ENCODE measurements at regions not wholly inside any gene's neighbourhood (a gene's known extent, or its start where the extent isn't known, plus 50 kb on each side); places are given as distances from the start of the nearest gene placed in this dataset.

DNA sequence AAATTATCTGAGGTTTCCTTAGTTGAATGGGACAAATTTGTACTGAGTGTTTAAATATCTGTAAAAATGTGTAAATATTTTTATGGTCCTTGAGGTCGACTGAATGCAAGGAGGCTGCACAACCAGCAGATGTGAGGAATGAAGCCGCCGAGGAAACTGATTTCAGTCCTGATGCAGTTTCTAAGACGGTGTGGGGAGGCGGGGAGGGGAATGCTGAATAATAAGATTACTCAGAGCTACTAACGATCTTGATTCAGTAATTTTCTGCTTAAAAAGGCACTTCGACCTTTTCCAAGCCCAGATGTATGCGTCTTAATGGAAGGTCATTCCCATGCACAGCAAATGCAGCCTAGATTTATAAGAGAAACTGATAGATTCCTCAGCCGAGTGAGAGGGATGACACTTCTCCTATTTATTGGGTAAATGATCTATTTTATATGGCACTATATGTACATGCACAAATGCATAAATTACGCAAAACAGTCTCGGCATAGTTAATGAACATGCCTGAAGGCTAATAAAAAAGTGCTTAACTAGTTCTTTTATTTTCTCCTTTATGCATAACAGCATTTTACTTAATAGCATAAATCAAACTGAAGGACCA is 167.6 kb upstream of the PITRM1 start:
- Histone ChIP-seq H3K4me3 (no peak overlapping the region), H3K27ac (no peak overlapping the region), H3K36me3 (no peaks in the 10 kb centered on the region), H3K27me3 (no peaks in the 10 kb centered on the region), H3K4me1 (no peaks in the 10 kb centered on the region), H3K9ac (ENCODE audit: low read depth in 2 of 2, low read length in 2 of 2) (no peak overlapping the region), H3K9me3 (no peaks in the 10 kb centered on the region)
- no peak for DNase-seq
- intact Hi-C loops (cut with DNase I), result no loop called here
- TF ChIP-seq, protein P1, sequence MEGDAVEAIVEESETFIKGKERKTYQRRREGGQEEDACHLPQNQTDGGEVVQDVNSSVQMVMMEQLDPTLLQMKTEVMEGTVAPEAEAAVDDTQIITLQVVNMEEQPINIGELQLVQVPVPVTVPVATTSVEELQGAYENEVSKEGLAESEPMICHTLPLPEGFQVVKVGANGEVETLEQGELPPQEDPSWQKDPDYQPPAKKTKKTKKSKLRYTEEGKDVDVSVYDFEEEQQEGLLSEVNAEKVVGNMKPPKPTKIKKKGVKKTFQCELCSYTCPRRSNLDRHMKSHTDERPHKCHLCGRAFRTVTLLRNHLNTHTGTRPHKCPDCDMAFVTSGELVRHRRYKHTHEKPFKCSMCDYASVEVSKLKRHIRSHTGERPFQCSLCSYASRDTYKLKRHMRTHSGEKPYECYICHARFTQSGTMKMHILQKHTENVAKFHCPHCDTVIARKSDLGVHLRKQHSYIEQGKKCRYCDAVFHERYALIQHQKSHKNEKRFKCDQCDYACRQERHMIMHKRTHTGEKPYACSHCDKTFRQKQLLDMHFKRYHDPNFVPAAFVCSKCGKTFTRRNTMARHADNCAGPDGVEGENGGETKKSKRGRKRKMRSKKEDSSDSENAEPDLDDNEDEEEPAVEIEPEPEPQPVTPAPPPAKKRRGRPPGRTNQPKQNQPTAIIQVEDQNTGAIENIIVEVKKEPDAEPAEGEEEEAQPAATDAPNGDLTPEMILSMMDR (IDR thresholded peaks at IDR 0.05), result no peak

DNA sequence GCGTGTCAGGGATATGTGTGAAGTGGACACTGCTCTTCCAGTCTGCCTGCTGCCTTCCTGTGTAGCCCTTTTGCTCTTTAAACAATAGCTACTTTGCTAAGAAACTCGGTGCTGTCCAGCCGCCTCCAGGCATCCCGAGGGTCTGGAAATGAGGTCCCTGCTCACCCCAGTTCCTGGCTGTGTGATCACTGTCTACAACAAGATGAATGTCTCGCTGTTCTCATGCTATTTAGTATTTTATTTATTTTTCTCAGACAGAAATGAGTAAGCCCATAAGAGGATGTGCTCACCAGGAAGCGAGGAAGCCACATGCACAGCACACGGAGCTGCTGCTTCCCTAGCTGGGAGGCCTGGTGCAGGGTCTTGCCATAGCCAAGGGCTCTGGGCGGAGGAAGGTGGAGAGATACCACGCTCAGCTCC is 167.0 kb upstream of the PITRM1 start:
- Histone ChIP-seq H3K9me3 (no peaks in the 10 kb centered on the region), H3K4me3 (no peak overlapping the region), H3K4me1 (no peaks in the 10 kb centered on the region), H3K27ac (no peak overlapping the region), H3K27me3 (no peaks in the 10 kb centered on the region), H3K9ac (ENCODE audit: low read depth in 2 of 2, low read length in 2 of 2) (no peak overlapping the region), H3K36me3 (no peaks in the 10 kb centered on the region)
- intact Hi-C loops (cut with DNase I), result no loop called here
- TF ChIP-seq, protein P1 (IDR thresholded peaks at IDR 0.05), result no peak
- no peak for DNase-seq

DNA sequence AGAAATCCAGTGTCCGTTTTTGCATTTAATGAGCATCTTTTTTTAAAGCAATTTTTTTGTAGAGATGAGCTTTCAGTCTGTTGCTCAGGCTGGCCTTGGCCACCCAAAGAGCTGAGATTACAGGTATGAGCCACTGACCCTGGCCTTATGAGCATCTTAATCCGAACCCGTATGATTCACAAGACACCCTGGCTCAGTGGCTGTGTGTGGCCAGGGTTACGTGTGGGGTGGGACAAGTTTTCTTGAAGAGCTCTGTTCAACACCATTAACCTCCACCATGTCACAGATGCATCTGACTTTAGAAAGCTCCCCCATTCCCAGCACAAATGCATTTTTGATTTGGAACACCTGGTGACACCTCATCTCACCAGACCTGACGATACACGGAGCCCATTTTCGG is 166.5 kb upstream of the PITRM1 start:
- TF ChIP-seq, protein P1 (IDR thresholded peaks at IDR 0.05), result no peak

DNA sequence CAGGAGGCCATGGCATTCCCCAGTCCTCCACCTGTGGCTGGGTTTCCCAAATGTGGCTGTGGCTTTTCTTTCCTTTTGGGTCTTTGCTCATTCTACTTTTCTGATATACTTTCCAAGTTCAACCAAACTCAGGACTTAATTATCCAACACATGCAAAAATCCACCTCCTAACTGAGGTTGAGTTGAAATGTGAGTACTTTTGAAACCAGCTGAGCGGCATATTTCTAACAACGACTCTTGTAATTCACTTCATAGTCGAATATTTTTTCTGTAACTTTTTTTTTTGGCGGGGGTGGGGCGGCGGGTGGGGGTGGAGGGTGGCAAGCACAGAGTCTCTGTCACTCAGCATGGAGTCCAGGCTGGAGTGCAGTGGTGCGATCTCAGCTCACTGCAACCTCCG is 165.2 kb upstream of the PITRM1 start:
- no peak for DNase-seq
- Histone ChIP-seq H3K4me3 (no peak overlapping the region), H3K27ac (no peak overlapping the region), H3K27me3 (no peaks in the 10 kb centered on the region), H3K9me3 (no peaks in the 10 kb centered on the region), H3K36me3 (no peaks in the 10 kb centered on the region), H3K9ac (ENCODE audit: low read depth in 2 of 2, low read length in 2 of 2) (no peak overlapping the region), H3K4me1 (no peaks in the 10 kb centered on the region)
- intact Hi-C loops (cut with DNase I), result no loop called here
- TF ChIP-seq, protein P1 (IDR thresholded peaks at IDR 0.05), result no peak

More for the DNA sequence above, 166.5 kb upstream of the PITRM1 start:
- intact Hi-C loops (cut with DNase I), result no loop called here
- no peaks in the 10 kb centered on the region for H3K4me1 ChIP-seq
- no peaks in the 10 kb centered on the region for H3K36me3 ChIP-seq
- H3K27me3 ChIP-seq, result no peaks in the 10 kb centered on the region
- H3K27ac ChIP-seq, result no peak overlapping the region
- DNase-seq, result no peak
- no peak overlapping the region for H3K4me3 ChIP-seq
- H3K9ac ChIP-seq (ENCODE audit: low read depth in 2 of 2, low read length in 2 of 2), result no peak overlapping the region
- no peaks in the 10 kb centered on the region for H3K9me3 ChIP-seq

DNA sequence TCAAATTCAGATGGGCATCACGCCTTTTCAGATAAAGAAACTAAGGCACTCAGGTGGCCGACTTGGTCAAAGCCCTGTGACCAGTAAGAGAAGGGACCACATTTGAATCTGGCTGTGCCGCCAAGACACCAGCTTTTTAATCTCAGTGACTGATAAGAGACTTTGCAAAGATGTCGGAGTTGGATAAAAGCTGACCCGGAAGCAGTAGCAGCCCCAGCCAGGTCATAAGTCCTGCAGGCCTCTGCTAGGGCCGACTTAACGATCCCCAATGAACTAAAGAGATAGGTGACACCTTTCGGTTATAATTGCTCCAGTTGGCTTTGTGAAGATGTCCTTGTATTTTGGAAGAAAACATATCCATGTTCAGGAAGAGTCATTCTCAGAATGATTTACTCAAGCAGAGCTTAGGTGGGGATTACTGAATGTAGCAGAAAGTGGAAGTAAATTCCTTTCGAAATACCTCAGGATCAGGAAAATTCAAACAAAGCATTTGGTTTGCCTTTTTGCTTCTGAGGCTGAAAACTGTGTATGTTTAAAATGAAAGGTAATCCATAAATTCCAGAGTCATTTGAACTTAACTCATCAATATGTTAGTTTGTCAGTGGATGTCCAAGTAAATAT is 164.2 kb upstream of the PITRM1 start:
- H3K4me3 ChIP-seq, result no peak overlapping the region
- TF ChIP-seq, protein P1 (IDR thresholded peaks at IDR 0.05), result no peak
- no peak for DNase-seq
- no peak overlapping the region for H3K27ac ChIP-seq
- H3K36me3 ChIP-seq, result no peaks in the 10 kb centered on the region
- H3K9ac ChIP-seq (ENCODE audit: low read depth in 2 of 2, low read length in 2 of 2), result no peak overlapping the region
- no peaks in the 10 kb centered on the region for H3K9me3 ChIP-seq
- no peaks in the 10 kb centered on the region for H3K4me1 ChIP-seq
- no peaks in the 10 kb centered on the region for H3K27me3 ChIP-seq
- intact Hi-C loops (cut with DNase I), result no loop called here
